GM12891 (cell line): ENCODE measurements at regions not wholly inside any gene's neighbourhood (a gene's known extent, or its start where the extent isn't known, plus 50 kb on each side); places are given as distances from the start of the nearest gene placed in this dataset.

Source experiments
- PAX5 ChIP-seq: IDR thresholded peaks from 2 replicates; pipeline ENCODE4 v1.6.1; 2011; ENCODE audit warnings: low read length, moderate library complexity, mild to moderate bottlenecking; ENCODE audit not compliant: insufficient read depth, severe bottlenecking
- POLR2A ChIP-seq: IDR thresholded peaks from 2 replicates; pipeline ENCODE4 v1.6.1; 2011; ENCODE audit warnings: low read depth, low read length, control low read depth
- POLR2AphosphoS5 ChIP-seq: IDR thresholded peaks from 2 replicates; pipeline ENCODE4 v1.6.1; 2011; ENCODE audit warnings: low read depth, low read length, control low read depth
- POU2F2 ChIP-seq: IDR thresholded peaks from 2 replicates; pipeline ENCODE4 v1.6.1; 2011; ENCODE audit warnings: low read depth, mild to moderate bottlenecking, control low read depth, low read length, moderate library complexity
- SPI1 ChIP-seq: IDR thresholded peaks from 2 replicates; pipeline ENCODE4 v1.6.1; 2011; ENCODE audit warnings: low read depth, low read length, control low read depth
- TAF1 ChIP-seq: IDR thresholded peaks from 2 replicates; pipeline ENCODE4 v1.6.1; 2011; ENCODE audit warnings: low read depth, low read length, control low read depth

DNA sequence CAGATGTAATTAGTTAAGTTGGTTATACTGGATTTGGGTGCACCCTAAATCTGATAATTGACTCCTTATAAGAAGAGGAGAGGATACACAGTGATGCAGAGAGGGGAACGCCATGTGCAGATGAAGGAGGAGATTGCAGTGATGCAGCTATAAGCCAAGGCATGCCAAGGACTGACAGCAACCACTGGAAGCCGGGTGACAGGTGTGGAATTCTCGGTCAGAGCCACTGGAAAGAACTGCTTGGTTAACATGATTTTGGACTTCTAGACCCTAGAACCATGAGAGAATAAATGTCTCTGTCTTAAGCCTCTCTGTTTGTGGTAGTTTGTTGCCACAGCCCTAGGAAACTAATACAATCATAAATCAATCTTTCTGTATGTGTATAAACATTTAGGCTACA is 403.3 kb upstream of the CDH20 start:
- TF ChIP-seq POLR2A, result no peak
- TF ChIP-seq TAF1, result no peak
- TF ChIP-seq POLR2AphosphoS5, result no peak
- no peak for TF ChIP-seq SPI1
- TF ChIP-seq PAX5, result no peak
- no peak for TF ChIP-seq POU2F2
